ENCODE measurements at regions not wholly inside any gene's neighbourhood (a gene's known extent, or its start where the extent isn't known, plus 50 kb on each side); places are given as distances from the start of the nearest gene placed in this dataset.

- H3K4me3 Mint-ChIP-seq = no peak overlapping the region
- ATAC-seq (no peak), DNase-seq (ENCODE audit: low spot score in 2 of 2) (no peak)
- H3K36me3 Mint-ChIP-seq = no peaks in the 10 kb centered on the region
- H3K4me1 Mint-ChIP-seq = no peaks in the 10 kb centered on the region
- H3K27ac Mint-ChIP-seq = no peak overlapping the region
- no peaks in the 10 kb centered on the region for H3K9me3 Mint-ChIP-seq
Observed at GRCh38 chr3:150296966-150297365, 111.1 kb upstream of the TSC22D2 start.

- H3K36me3 Mint-ChIP-seq = no peaks in the 10 kb centered on the region
- no peak overlapping the region for H3K4me3 Mint-ChIP-seq
- no peak for DNase-seq (ENCODE audit: low spot score in 2 of 2)
- ATAC-seq = no peak
- no peaks in the 10 kb centered on the region for H3K4me1 Mint-ChIP-seq
- no peak overlapping the region for H3K27ac Mint-ChIP-seq
- no peaks in the 10 kb centered on the region for H3K9me3 Mint-ChIP-seq
Observed at GRCh38 chr3:150296123-150296735, 111.9 kb upstream of the TSC22D2 start.

- DNase-seq (ENCODE audit: low spot score in 2 of 2) = no peak
- H3K9me3 Mint-ChIP-seq = no peaks in the 10 kb centered on the region
- no peak for ATAC-seq
- H3K36me3 Mint-ChIP-seq = no peaks in the 10 kb centered on the region
- H3K4me3 Mint-ChIP-seq = no peak overlapping the region
- H3K27ac Mint-ChIP-seq = no peak overlapping the region
- H3K4me1 Mint-ChIP-seq = no peaks in the 10 kb centered on the region
Observed at GRCh38 chr3:150293401-150294001, 114.6 kb upstream of the TSC22D2 start.

GRCh38 chr3:150292891-150293290 lies 115.2 kb upstream of the TSC22D2 start:
- ATAC-seq = no peak
- Mint-ChIP-seq H3K36me3 (no peaks in the 10 kb centered on the region), H3K9me3 (no peaks in the 10 kb centered on the region), H3K4me1 (no peaks in the 10 kb centered on the region), H3K4me3 (no peak overlapping the region), H3K27ac (no peak overlapping the region)
- no peak for DNase-seq (ENCODE audit: low spot score in 2 of 2)

- no peak overlapping the region for H3K4me3 Mint-ChIP-seq
- no peaks in the 10 kb centered on the region for H3K4me1 Mint-ChIP-seq
- H3K36me3 Mint-ChIP-seq = no peaks in the 10 kb centered on the region
- H3K9me3 Mint-ChIP-seq = no peaks in the 10 kb centered on the region
- no peak overlapping the region for H3K27ac Mint-ChIP-seq
- ATAC-seq (no peak), DNase-seq (ENCODE audit: low spot score in 2 of 2) (no peak)
Observed at GRCh38 chr3:150291515-150291914, 116.6 kb upstream of the TSC22D2 start.

- no peak overlapping the region for H3K4me3 Mint-ChIP-seq
- no peaks in the 10 kb centered on the region for H3K9me3 Mint-ChIP-seq
- no peak overlapping the region for H3K27ac Mint-ChIP-seq
- DNase-seq (ENCODE audit: low spot score in 2 of 2) (no peak), ATAC-seq (peak; percentile 63)
- H3K36me3 Mint-ChIP-seq = no peaks in the 10 kb centered on the region
- H3K4me1 Mint-ChIP-seq = no peaks in the 10 kb centered on the region
Observed at GRCh38 chr3:150286390-150287147, 121.5 kb upstream of the TSC22D2 start.

GRCh38 chr3:150285601-150286000 lies 122.5 kb upstream of the TSC22D2 start:
- no peak for ATAC-seq
- no peaks in the 10 kb centered on the region for H3K4me1 Mint-ChIP-seq
- DNase-seq (ENCODE audit: low spot score in 2 of 2) = no peak
- H3K36me3 Mint-ChIP-seq = no peaks in the 10 kb centered on the region
- no peak overlapping the region for H3K27ac Mint-ChIP-seq
- H3K4me3 Mint-ChIP-seq = no peak overlapping the region
- no peaks in the 10 kb centered on the region for H3K9me3 Mint-ChIP-seq

GRCh38 chr3:150278843-150279381 lies 129.2 kb upstream of the TSC22D2 start:
- Mint-ChIP-seq H3K4me1 (no peaks in the 10 kb centered on the region), H3K4me3 (no peak overlapping the region), H3K36me3 (no peaks in the 10 kb centered on the region), H3K27ac (no peak overlapping the region), H3K9me3 (no peaks in the 10 kb centered on the region)
- ATAC-seq = no peak
- DNase-seq (ENCODE audit: low spot score in 2 of 2) = no peak

GRCh38 chr3:150278195-150278594 lies 129.9 kb upstream of the TSC22D2 start:
- Mint-ChIP-seq H3K4me3 (no peak overlapping the region), H3K4me1 (no peaks in the 10 kb centered on the region), H3K9me3 (no peaks in the 10 kb centered on the region), H3K27ac (no peak overlapping the region), H3K36me3 (no peaks in the 10 kb centered on the region)
- DNase-seq (ENCODE audit: low spot score in 2 of 2) = no peak
- no peak for ATAC-seq

GRCh38 chr3:150277444-150277843 lies 130.7 kb upstream of the TSC22D2 start:
- Mint-ChIP-seq H3K4me1 (no peaks in the 10 kb centered on the region), H3K9me3 (no peaks in the 10 kb centered on the region), H3K27ac (no peak overlapping the region), H3K4me3 (no peak overlapping the region), H3K36me3 (no peaks in the 10 kb centered on the region)
- no peak for ATAC-seq
- DNase-seq (ENCODE audit: low spot score in 2 of 2) = no peak

GRCh38 chr3:150275941-150276340 lies 132.2 kb upstream of the TSC22D2 start:
- H3K9me3 Mint-ChIP-seq = no peaks in the 10 kb centered on the region
- H3K4me1 Mint-ChIP-seq = no peaks in the 10 kb centered on the region
- no peak overlapping the region for H3K27ac Mint-ChIP-seq
- ATAC-seq (no peak), DNase-seq (ENCODE audit: low spot score in 2 of 2) (no peak)
- H3K36me3 Mint-ChIP-seq = no peaks in the 10 kb centered on the region
- no peak overlapping the region for H3K4me3 Mint-ChIP-seq

- Mint-ChIP-seq H3K27ac (no peak overlapping the region), H3K36me3 (no peaks in the 10 kb centered on the region), H3K4me3 (no peak overlapping the region), H3K4me1 (no peaks in the 10 kb centered on the region), H3K9me3 (no peaks in the 10 kb centered on the region)
- no peak for ATAC-seq
- no peak for DNase-seq (ENCODE audit: low spot score in 2 of 2)
Observed at GRCh38 chr3:150274372-150274771, 133.7 kb upstream of the TSC22D2 start.

- no peak for ATAC-seq
- Mint-ChIP-seq H3K4me3 (no peak overlapping the region), H3K9me3 (no peaks in the 10 kb centered on the region), H3K27ac (no peak overlapping the region), H3K4me1 (no peaks in the 10 kb centered on the region), H3K36me3 (no peaks in the 10 kb centered on the region)
- DNase-seq (ENCODE audit: low spot score in 2 of 2) = no peak
Observed at GRCh38 chr3:150273396-150273795, 134.7 kb upstream of the TSC22D2 start.

GRCh38 chr3:150271591-150271960 lies 136.5 kb upstream of the TSC22D2 start:
- DNase-seq (ENCODE audit: low spot score in 2 of 2) (no peak), ATAC-seq (no peak)
- H3K9me3 Mint-ChIP-seq = no peaks in the 10 kb centered on the region

GRCh38 chr3:150270883-150271590 lies 137.1 kb upstream of the TSC22D2 start:
- no peaks in the 10 kb centered on the region for H3K36me3 Mint-ChIP-seq
- no peak overlapping the region for H3K4me3 Mint-ChIP-seq
- H3K4me1 Mint-ChIP-seq = no peaks in the 10 kb centered on the region
- H3K27ac Mint-ChIP-seq = no peak overlapping the region
- DNase-seq (ENCODE audit: low spot score in 2 of 2) = no peak
- ATAC-seq = no peak
- no peaks in the 10 kb centered on the region for H3K9me3 Mint-ChIP-seq

More at GRCh38 chr3:150271591-150271960, 136.5 kb upstream of the TSC22D2 start:
- Mint-ChIP-seq H3K4me1 (no peaks in the 10 kb centered on the region), H3K27ac (no peak overlapping the region), H3K36me3 (no peaks in the 10 kb centered on the region), H3K4me3 (no peak overlapping the region)

Measured in stimulated activated effector memory CD8-positive, alpha-beta T cell treated with anti-CD3 and anti-CD28 coated beads, Interleukin-12 subunit alpha, Interleukin-12 subunit beta, amount 100 ng/mL, for 72 hours (primary cell).